ENCODE measurements at regions not wholly inside any gene's neighbourhood (a gene's known extent, or its start where the extent isn't known, plus 50 kb on each side); places are given as distances from the start of the nearest gene placed in this dataset.
A peak's percentile ranks its signal among the peaks of the same experiment; 100 is the strongest.
"Not testable (repeated sequence)": the region's sequence is repeated elsewhere in the genome, so short reads cannot be mapped to it uniquely, and the experiment has no call there.

GRCh38 chr1:174105086-174105485 is 54.2 kb upstream of the RABGAP1L start:
- DNase-seq (ENCODE audit: low spot score): no peak

DNA sequence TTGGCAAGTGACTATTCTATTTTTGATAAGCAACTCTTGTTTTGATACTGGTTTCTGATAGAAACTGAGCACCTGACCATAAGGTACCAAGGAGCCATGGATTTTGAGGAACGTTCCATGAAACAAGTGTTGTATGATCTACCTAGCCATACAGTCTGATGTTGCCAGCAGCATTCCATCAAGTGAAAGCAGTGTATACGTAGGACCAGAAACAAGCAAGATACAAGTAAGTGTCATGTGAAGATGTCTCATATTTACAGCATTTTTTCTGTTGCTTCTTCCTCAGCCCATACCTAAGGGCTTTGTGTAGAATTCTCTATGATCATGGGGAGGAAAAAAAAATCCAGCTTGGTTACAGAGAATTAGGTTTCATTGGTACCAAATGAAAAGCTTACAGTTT is 55.6 kb upstream of the RABGAP1L start:
- no peak for DNase-seq (ENCODE audit: low spot score)

GRCh38 chr1:174101976-174102375 is 57.3 kb upstream of the RABGAP1L start:
- not testable (repeated sequence) for DNase-seq (ENCODE audit: low spot score)

DNA sequence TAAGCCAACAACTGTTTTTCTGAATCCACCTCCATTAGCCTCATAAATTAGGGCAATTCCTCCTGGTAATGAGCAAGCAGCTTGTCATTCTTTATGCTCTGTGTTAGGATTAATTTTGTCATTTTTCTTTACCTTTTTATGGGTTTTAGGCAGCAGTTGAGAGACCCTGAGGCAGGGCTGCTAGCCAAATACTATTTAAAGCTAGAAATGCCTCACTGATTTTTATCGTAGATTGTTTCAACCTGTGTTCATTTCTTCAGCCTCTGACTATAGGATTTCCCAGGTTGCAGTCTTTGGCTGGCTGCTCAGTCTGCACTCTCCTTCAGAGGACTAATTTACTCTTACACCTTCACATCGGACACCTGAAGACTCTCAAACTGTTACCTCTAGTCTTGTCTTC is 61.9 kb upstream of the RABGAP1L start:
- DNase-seq (ENCODE audit: low spot score): no peak

DNA sequence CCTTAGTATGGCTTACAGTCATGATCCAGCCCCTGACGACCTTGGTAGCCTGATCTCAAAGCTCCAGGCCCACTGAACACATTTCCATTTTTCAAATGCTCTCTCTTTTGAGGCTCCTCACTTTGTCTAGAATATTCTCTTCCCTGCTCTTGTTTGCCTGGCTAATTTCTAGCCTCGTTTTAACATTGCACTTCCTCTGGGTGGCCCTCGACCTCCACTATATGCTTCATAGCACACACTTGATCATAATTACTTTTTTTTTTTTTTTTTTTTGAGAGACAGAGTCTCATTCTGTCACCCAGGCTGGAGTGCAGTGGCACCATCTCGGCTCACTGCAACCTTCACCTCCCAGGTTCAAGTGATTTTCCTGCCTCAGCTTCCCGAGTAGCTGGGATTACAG is 65.5 kb upstream of the RABGAP1L start:
- DNase-seq (ENCODE audit: low spot score): not testable (repeated sequence)

DNA sequence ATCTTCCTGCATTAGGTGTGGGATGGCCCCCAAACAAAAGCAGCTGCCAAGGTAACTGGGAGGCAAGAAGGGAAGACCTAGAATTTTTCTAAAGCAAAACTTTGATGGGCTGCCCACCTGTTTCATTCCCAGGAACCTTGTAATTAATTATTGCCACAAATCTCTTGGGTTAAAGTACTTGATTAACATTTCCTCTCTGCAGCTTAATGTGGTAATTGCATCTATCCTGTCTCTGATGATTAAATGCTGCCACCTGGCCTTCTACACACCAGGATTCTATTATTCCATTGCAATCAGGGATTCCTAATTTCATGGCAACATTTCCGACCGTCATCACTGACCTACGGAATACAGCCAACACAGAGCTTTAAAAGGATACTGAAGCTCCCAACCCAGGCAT is 68.3 kb upstream of the RC3H1 start:
- no peak for DNase-seq (ENCODE audit: low spot score)

DNA sequence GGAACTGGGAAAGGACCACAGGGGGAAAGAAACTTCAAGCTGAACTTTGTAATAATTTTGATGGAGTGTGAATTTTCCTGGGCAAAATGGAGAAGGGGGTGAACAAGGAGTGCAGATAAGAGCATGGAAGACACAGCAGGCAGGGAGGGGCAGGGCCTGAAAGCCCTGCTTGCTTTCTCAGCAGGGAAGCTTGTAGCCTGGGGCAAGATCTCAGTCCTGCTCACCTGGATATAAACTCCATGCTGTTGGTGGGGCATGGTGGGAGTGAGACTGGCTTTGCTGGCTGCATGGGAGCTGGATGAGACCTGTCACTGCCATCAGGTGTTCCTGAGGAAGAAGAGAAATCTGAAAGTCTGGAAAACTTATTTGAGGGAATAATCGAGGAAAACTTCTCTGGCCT is 58.7 kb upstream of the RC3H1 start:
- no peak for DNase-seq (ENCODE audit: low spot score)

DNA sequence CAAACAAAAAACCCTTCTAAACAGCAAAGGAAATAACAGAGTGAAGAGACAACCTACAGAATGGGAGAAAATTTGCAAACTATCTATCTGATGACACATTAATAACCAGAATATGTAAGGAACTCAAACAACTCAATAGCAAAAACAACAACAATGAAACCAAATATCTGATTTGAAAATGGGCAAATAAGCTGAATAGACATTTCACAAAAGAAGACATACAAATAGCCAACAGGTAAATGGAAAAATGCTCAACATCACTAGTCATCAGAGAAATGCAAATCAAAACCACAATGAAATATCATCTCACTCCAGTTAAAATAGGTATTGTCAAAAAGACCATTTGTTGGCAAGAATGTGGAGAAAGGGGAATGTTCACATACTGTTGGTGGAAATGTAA is 57.6 kb upstream of the RC3H1 start:
- no peak for DNase-seq (ENCODE audit: low spot score)

DNA sequence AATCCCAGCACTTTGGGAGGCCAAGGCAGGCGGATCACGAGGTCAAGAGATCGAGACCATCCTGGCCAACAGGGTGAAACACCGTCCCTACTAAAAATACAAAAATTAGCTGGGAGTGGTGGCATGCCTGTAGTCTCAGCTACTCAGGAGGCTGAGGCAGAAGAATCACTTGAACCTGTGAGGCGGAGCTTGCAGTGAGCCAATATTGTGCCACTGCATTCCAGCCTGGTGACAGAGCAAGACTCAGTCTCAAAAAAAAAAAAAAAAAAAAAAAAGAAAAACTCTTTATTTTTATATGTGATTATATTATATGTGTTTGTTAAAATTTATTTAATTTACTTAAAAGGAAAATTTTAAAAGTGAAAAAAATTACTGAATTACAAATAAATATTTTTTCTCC is 56.8 kb upstream of the RC3H1 start:
- DNase-seq (ENCODE audit: low spot score): not testable (repeated sequence)

DNA sequence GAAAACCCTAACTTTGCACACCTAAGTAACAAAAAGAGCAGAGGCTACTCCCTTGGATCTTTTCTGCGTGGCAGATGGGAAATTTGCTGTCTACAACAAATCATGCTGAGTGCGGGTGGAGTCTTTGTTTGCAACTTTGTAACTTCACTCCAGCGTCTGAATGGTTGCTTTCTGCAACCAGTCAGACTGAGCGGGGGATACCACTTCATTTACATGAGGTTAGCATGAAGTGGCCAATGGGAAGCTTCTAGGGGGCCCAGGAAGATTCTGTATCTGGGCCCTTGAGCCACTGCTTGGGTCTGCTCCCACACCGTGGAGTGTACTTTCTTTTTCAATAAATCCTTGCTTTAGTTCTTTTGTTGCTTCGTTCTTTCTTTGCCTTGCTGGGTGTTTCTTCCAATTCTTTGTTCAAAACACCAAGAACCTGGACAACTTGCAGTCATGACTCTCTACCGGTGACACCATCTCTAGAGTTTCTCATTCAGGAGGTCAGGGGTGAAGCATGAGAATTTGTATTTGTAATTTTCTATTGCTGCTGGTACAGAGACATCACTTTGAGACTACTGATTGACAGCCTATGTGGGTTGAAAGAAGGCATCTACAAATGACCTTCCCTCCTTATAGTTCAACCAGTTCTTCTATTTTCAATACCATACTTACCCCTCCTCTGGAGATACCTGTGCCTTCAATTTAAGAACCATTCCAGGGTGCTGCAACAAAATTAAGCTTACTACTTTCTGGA is 55.8 kb upstream of the RC3H1 start:
- DNase-seq (ENCODE audit: low spot score): peak; percentile 12

DNA sequence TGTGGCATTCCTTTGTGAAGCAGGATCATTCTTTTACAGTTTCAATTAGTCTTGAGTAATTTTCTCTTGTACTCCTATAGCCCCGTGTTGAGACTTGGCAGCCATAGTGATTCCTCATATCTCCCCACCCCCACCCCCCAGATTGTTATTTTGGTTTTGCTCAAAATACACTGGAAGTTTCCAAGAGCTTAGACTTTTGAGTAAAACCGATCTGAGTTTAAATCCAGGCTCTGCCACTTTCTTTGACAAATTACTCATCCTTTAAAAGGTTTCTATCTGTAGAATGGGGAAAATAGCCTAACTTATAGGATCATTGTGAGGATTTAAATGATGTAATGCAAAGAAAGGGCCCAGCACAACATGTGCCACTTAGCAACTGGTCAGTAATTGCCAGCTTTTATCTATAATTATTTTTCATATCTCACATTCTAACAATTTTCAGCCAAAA is 53.1 kb upstream of the RC3H1 start:
- no peak for DNase-seq (ENCODE audit: low spot score)

GRCh38 chr1:174074757-174075156 is 52.6 kb upstream of the RC3H1 start:
- DNase-seq (ENCODE audit: low spot score): peak; percentile 34

DNA sequence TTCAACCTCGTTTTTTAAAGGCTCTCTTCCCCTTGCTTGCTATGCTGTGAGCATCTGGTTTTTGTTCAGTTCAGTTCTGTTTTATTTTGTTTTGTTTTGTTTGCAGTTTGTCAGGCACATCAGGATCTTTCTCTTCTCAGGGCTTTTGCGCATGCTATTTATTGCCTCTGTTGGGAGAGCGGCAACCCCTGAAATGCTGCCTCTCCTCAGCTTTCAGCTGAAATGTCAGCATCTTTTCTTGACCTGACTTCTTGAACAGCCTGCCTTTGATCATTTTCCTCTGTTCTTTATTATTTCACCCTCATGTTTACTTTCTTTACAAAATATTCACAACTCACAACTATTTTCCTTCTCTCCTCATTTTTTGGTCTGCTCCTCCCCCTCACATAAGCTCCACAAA is 50.4 kb upstream of the RC3H1 start:
- DNase-seq (ENCODE audit: low spot score): peak; percentile 19

Data from umbilical cord (tissue), 1 donor.